Stimulated activated CD8-positive, alpha-beta memory T cell treated with anti-CD3 and anti-CD28 coated beads, Interleukin-12 subunit alpha, Interleukin-12 subunit beta, amount 100 ng/mL, for 24 hours (primary cell): ENCODE measurements at regions not wholly inside any gene's neighbourhood (a gene's known extent, or its start where the extent isn't known, plus 50 kb on each side); places are given as distances from the start of the nearest gene placed in this dataset.

Experiments
- DNase-seq: peaks from one replicate; pipeline ENCODE4 v3.0.0-alpha.2; 2020; ENCODE audit errors: extremely low read depth

DNA sequence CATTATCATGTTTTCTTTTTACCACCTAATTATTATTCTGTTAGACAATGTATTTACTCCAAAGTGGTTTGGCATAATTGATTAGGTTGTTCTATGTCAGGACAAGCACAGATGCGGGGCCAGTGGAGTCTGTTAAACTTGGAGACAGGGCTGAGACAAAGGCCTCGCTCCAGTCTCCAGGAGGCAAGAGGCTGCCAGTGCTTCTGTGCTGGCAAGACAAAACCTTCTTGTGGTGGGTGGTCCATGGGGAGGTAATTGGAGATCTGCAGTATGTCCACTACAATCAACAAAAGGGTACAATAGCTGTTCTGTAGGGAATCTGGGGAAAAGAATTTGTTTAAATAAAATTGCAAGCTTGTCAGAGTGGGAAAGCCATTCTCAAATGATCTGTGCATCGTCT lies 677.2 kb upstream of the SLC35B3 start:
- DNase-seq = no peak

DNA sequence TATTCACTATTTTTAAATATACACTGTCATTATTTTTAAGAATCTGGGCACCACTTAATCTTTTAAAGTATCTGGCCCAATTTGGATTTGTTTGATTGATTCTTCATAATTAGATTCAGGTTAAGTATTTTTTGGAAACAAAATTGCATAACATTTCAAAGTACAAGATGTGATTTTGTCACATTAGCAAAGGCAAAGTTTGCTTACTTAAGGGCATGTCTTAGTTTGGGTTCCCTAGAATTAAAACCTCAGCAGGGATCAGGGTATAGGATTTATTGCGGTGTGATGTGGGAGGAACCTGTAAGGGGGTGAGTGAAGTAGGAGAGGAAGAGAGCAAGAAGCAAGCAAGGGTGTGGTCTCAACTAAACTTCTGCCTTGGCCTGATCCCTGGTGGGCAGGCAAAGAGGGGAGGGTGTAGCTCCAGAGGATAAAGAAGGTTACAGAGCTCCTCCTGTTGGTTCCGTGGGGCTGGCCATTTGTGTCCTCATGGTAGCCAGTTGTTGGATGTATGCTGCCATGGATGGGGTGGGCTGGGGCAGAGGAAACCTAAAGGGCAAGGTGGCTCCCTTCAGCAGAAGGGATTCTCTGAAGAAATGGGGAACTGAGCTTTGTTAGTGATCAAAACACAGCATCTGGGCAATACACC lies 668.7 kb upstream of the SLC35B3 start:
- DNase-seq = no peak

DNA sequence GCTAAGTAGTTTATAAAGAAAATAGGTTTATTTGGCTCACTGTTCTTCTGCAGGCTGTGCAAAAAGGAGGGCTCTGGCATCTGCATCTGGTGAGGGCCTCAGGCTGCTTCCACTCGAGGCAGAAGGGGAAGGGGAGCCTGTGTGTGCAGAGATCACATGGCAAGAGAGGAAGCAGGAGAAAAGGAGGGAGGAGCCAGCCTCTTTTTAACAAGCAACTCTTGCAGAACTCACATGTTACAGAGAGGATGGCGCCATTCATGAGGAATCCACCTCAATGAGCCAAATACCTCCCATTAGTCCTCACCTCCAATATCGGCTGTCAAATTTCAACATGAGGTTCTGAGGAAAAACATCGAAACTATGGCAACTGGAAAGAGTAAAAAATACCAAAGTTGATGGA lies 666.6 kb upstream of the SLC35B3 start:
- DNase-seq = no peak

GRCh38 chr6:9100869-9101580 lies 665.7 kb upstream of the SLC35B3 start:
- no peak for DNase-seq

- DNase-seq = no peak
Measured at GRCh38 chr6:9095729-9096128, 660.4 kb upstream of the SLC35B3 start.

DNA sequence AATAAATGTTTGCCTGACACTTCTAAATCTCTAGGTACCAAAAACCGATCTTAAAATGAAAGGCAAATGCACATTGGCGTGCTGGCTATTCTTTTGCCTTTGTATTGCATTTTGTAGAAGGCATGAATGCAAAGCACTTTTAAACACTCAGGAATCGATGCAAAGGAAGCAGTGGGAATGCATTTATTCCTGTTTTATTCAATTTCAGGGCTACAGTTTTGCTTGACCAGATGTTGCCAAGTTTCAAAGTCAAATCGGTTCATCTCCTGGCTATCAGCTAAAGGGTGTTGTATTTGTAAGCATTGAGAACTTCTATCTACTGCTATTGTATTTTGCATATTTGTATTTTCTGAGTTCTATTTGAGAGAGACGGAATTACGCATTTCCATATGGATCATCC lies 659.8 kb upstream of the SLC35B3 start:
- no peak for DNase-seq

DNA sequence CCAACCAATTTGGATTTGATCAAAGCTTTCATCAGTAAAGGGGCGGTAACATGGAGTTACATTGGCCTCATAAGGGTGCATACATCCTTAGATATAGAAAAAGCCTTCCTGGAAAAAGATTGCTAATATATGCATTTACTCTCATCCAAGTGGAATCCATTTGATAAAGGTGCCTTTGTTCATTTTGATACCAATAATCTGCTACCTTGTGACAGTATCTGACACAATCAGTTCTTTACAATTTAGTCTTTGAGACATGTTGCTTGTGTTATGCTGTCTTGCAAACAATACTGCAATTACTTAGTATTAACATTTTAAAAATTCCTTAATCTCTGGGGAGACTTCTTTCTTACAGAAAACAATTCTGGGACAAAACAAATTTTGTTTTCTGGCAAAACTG lies 654.4 kb upstream of the SLC35B3 start:
- DNase-seq = no peak

GRCh38 chr6:9087470-9087869 lies 652.1 kb upstream of the SLC35B3 start:
- no peak for DNase-seq

DNA sequence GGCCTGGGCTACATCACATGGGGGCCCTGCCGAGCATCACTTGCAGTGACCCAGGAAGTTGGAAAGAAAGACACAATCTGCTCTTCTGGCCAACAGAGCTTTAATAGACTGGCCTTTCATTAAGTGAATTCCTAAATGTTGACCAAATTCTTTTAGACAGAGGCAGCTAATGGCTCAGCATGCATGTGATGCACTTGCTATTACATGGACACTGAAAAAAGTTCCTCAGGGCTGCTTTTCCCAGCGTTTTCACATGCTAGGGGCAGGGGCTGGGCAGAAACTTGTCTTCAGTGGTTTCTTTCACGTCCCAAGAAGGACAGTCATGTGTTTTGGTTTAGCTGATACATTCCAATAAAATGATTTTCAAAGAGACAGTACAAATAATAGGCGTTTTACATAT lies 651.0 kb upstream of the SLC35B3 start:
- DNase-seq = no peak

DNA sequence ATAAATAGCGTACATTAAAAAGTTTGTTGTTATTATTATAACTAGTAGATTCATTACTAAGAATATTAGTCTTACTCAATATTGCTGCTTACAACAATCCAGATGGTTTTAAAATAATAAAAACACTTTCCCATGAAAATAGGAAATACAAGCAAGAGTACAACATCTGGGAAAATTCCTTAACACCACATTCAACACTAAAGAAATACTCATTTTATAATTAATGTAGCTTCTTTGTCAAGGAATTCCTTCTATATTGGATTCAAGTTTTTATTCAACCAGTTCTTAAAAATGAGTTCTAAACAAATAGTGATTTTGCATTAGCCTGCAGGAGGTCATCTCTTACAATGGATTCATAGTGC lies 650.3 kb upstream of the SLC35B3 start:
- no peak for DNase-seq

GRCh38 chr6:9085054-9085708 lies 649.8 kb upstream of the SLC35B3 start:
- DNase-seq = no peak

- DNase-seq = no peak
Measured at GRCh38 chr6:9083108-9083507, 647.8 kb upstream of the SLC35B3 start.

DNA sequence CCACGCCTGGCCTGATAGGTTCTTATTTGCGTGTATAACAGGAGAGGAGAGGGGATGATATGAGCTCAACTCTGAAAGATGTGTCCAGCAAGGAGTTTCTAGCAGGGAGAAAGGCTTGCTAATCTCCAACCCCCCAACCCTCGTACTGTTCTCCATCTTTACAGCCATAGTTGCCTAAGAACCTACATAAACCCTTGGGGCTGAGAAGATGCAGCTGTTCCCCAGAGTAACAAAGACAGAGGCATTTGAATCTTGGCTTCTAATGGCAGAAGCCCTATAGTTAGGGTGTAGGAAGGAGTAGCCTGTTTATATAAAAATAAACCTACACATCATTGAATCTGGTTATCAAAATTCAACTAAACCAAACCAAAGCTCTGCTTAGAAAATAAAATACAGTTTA lies 631.4 kb upstream of the SLC35B3 start:
- no peak for DNase-seq

GRCh38 chr6:9064156-9064555 lies 628.8 kb upstream of the SLC35B3 start:
- DNase-seq = no peak

- DNase-seq = no peak
Measured at GRCh38 chr6:9062596-9062995, 627.3 kb upstream of the SLC35B3 start.

DNA sequence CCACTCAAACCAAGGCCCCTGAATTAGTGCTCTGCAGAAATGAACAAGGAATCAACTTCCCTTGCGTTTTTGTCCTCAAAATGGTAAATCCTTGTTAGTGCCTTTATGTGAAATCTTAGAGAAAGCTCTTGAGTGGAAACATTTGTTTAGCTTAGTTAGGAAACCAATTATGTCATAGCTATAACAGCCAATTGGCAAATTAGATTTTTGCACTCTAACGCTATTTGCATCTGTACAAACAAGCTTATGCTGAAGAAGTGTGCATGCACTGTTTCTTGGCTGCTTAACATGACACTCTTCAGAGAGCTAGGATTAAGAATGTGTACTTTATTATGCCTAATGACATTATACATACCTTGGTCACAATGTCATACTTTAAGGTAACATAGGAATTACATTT lies 622.6 kb upstream of the SLC35B3 start:
- DNase-seq = no peak

- no peak for DNase-seq
Measured at GRCh38 chr6:9056556-9056955, 621.2 kb upstream of the SLC35B3 start.

GRCh38 chr6:9044426-9044825 lies 609.1 kb upstream of the SLC35B3 start:
- DNase-seq = no peak

GRCh38 chr6:9040718-9041117 lies 605.4 kb upstream of the SLC35B3 start:
- no peak for DNase-seq

- no peak for DNase-seq
Measured at GRCh38 chr6:9039258-9039657, 603.9 kb upstream of the SLC35B3 start.

GRCh38 chr6:9028086-9028485 lies 592.7 kb upstream of the SLC35B3 start:
- DNase-seq = no peak

GRCh38 chr6:9025796-9026394 lies 590.5 kb upstream of the SLC35B3 start:
- DNase-seq = no peak

GRCh38 chr6:9025228-9025627 lies 589.9 kb upstream of the SLC35B3 start:
- DNase-seq = no peak
